ENCODE measurements at regions not wholly inside any gene's neighbourhood (a gene's known extent, or its start where the extent isn't known, plus 50 kb on each side); places are given as distances from the start of the nearest gene placed in this dataset.

- Mint-ChIP-seq H3K9me3 (ENCODE audit: unreplicated experiment) (no peaks in the 10 kb centered on the region), H3K36me3 (ENCODE audit: low read depth, unreplicated experiment) (no peaks in the 10 kb centered on the region), H3K4me3 (ENCODE audit: unreplicated experiment) (no peak overlapping the region), H3K27me3 (ENCODE audit: unreplicated experiment) (no peaks in the 10 kb centered on the region), H3K4me1 (ENCODE audit: unreplicated experiment) (no peaks in the 10 kb centered on the region), H3K27ac (ENCODE audit: unreplicated experiment) (no peak overlapping the region)
- no peak for DNase-seq (ENCODE audit: low spot score)
- no peak for TF ChIP-seq CTCF (IDR thresholded peaks at IDR 0.05; ENCODE audit: unreplicated experiment)
These were observed 344.7 kb upstream of the USP24 start for GRCh38 chr1:55559842-55560241.

GRCh38 chr1:55559161-55559611, 344.0 kb upstream of the USP24 start:
- no peaks in the 10 kb centered on the region for H3K9me3 Mint-ChIP-seq (ENCODE audit: unreplicated experiment)
- DNase-seq (ENCODE audit: low spot score) = no peak
- H3K4me3 Mint-ChIP-seq (ENCODE audit: unreplicated experiment) = no peak overlapping the region
- TF ChIP-seq CTCF (IDR thresholded peaks at IDR 0.05; ENCODE audit: unreplicated experiment) = no peak
- no peak overlapping the region for H3K27ac Mint-ChIP-seq (ENCODE audit: unreplicated experiment)
- H3K36me3 Mint-ChIP-seq (ENCODE audit: low read depth, unreplicated experiment) = no peaks in the 10 kb centered on the region
- no peaks in the 10 kb centered on the region for H3K4me1 Mint-ChIP-seq (ENCODE audit: unreplicated experiment)
- no peaks in the 10 kb centered on the region for H3K27me3 Mint-ChIP-seq (ENCODE audit: unreplicated experiment)

- no peak for TF ChIP-seq CTCF (IDR thresholded peaks at IDR 0.05; ENCODE audit: unreplicated experiment)
- H3K4me1 Mint-ChIP-seq (ENCODE audit: unreplicated experiment) = no peaks in the 10 kb centered on the region
- no peaks in the 10 kb centered on the region for H3K9me3 Mint-ChIP-seq (ENCODE audit: unreplicated experiment)
- H3K36me3 Mint-ChIP-seq (ENCODE audit: low read depth, unreplicated experiment) = no peaks in the 10 kb centered on the region
- DNase-seq (ENCODE audit: low spot score) = no peak
- H3K27ac Mint-ChIP-seq (ENCODE audit: unreplicated experiment) = no peak overlapping the region
- no peaks in the 10 kb centered on the region for H3K27me3 Mint-ChIP-seq (ENCODE audit: unreplicated experiment)
- H3K4me3 Mint-ChIP-seq (ENCODE audit: unreplicated experiment) = no peak overlapping the region
These were observed 343.4 kb upstream of the USP24 start for GRCh38 chr1:55558515-55558914.

GRCh38 chr1:55555956-55556725, 341.0 kb upstream of the USP24 start:
- DNase-seq (ENCODE audit: low spot score) = no peak
- no peak overlapping the region for H3K27ac Mint-ChIP-seq (ENCODE audit: unreplicated experiment)
- no peak overlapping the region for H3K4me3 Mint-ChIP-seq (ENCODE audit: unreplicated experiment)
- no peaks in the 10 kb centered on the region for H3K9me3 Mint-ChIP-seq (ENCODE audit: unreplicated experiment)
- no peak for TF ChIP-seq CTCF (IDR thresholded peaks at IDR 0.05; ENCODE audit: unreplicated experiment)
- H3K27me3 Mint-ChIP-seq (ENCODE audit: unreplicated experiment) = no peaks in the 10 kb centered on the region
- H3K36me3 Mint-ChIP-seq (ENCODE audit: low read depth, unreplicated experiment) = no peaks in the 10 kb centered on the region
- no peaks in the 10 kb centered on the region for H3K4me1 Mint-ChIP-seq (ENCODE audit: unreplicated experiment)

GRCh38 chr1:55554611-55555010, 339.4 kb upstream of the USP24 start:
- no peak for DNase-seq (ENCODE audit: low spot score)
- no peaks in the 10 kb centered on the region for H3K36me3 Mint-ChIP-seq (ENCODE audit: low read depth, unreplicated experiment)
- H3K4me3 Mint-ChIP-seq (ENCODE audit: unreplicated experiment) = no peak overlapping the region
- TF ChIP-seq CTCF (IDR thresholded peaks at IDR 0.05; ENCODE audit: unreplicated experiment) = no peak
- no peaks in the 10 kb centered on the region for H3K4me1 Mint-ChIP-seq (ENCODE audit: unreplicated experiment)
- no peaks in the 10 kb centered on the region for H3K27me3 Mint-ChIP-seq (ENCODE audit: unreplicated experiment)
- no peak overlapping the region for H3K27ac Mint-ChIP-seq (ENCODE audit: unreplicated experiment)
- H3K9me3 Mint-ChIP-seq (ENCODE audit: unreplicated experiment) = no peaks in the 10 kb centered on the region

Measured in endothelial cell (in vitro differentiated cells).